Retinal pigment epithelial cell (primary cell): ENCODE measurements at regions not wholly inside any gene's neighbourhood (a gene's known extent, or its start where the extent isn't known, plus 50 kb on each side); places are given as distances from the start of the nearest gene placed in this dataset.
A peak's percentile ranks its signal among the peaks of the same experiment; 100 is the strongest.

ENCODE experiments used
- DNase-seq: peaks from one replicate; pipeline ENCODE4 v3.0.0-alpha.2; 2010; ENCODE audit warnings: low read depth
- H3K4me3 ChIP-seq: 2 replicates; pipeline ENCODE4 v1.5.1; 2011; ENCODE audit warnings: mild to moderate bottlenecking, low read length, control low read depth, moderate library complexity
- TF ChIP-seq, protein P1 (sequence below): conservative IDR thresholded peaks from 2 replicates; pipeline ENCODE4 v1.5.1; 2011; ENCODE audit warnings: low read depth, low read length, control low read depth, inconsistent platforms

DNA sequence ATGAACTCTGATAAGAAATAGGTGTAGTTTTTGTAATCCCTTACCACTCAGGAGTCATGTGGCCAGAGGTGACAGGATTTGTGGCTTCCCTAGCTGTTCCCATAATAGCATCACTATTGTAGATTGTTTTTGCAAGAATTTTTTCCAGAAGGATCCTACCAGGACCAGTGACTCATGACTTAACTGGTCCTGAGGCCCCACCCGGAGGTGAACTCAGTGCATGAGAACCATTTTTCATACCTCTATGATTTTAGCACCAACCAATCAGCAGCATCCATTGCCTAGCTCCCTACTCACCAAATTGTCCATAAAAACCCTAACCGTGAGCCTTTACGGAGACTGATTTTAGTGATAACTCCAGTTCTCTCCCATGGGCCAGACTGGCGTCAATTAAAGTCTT, 484.8 kb downstream of the PSAT1 start:
- no peak for DNase-seq
- no peak overlapping the region for H3K4me3 ChIP-seq
- TF ChIP-seq, protein P1, sequence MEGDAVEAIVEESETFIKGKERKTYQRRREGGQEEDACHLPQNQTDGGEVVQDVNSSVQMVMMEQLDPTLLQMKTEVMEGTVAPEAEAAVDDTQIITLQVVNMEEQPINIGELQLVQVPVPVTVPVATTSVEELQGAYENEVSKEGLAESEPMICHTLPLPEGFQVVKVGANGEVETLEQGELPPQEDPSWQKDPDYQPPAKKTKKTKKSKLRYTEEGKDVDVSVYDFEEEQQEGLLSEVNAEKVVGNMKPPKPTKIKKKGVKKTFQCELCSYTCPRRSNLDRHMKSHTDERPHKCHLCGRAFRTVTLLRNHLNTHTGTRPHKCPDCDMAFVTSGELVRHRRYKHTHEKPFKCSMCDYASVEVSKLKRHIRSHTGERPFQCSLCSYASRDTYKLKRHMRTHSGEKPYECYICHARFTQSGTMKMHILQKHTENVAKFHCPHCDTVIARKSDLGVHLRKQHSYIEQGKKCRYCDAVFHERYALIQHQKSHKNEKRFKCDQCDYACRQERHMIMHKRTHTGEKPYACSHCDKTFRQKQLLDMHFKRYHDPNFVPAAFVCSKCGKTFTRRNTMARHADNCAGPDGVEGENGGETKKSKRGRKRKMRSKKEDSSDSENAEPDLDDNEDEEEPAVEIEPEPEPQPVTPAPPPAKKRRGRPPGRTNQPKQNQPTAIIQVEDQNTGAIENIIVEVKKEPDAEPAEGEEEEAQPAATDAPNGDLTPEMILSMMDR = peak; percentile 9

DNA sequence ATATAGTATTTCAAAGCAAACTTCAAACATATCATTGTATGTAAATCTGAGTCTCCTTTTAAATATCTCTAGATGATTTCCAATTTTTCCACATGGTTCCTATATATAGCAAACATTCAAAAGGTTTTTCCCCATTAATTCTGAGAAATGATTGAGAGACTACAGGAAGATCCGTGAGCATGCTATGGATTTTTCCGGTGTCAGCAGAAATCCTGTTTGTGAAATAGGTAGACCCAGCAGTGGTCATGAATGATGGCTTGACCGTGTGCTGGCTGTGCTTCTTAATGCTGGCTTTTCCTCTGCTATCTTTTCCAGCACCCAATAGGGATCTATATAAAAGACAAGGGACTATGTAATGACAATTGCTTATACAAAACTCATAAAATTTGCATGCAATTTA, 485.3 kb downstream of the PSAT1 start:
- no peak overlapping the region for H3K4me3 ChIP-seq
- DNase-seq = no peak
- TF ChIP-seq, protein P1 = no peak

DNA sequence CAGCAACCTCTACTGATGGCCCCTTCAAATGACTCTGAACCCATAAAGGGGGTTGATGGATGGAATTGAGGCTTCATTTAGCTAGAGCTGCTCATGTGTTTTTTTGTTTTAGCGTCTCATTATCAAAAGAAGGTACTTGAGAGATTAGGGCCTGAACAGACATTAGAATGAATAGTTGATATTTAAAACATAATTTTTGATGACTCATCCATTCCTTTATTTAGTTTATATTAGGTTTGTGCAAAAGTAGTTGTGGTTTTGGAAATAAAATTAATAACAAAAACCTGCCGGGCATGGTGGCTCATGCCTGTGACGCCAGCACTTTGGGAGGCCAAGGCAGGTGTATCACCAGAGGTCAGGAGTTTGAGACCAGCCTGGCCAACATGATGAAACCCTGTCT, 485.9 kb downstream of the PSAT1 start:
- no peak overlapping the region for H3K4me3 ChIP-seq
- TF ChIP-seq, protein P1 = no peak
- DNase-seq = no peak

DNA sequence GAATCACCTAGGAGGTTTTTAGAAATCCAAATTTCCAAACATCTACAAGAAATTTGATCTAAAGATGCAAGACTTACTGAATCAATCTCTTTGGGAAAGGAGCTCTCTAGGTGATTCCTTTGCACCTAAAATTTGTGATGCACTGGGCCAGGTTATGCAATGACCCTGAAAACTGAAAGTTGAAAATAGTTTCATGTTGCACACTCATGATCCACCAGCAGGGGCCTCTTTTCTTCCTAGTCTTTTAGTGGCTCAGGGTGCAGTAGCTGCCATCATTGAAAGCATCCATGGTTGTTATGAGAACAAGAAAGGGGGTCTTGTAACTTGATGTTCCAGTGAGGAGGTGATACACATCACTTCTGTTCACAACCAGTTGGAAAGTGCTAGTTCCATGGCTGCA, 486.8 kb downstream of the PSAT1 start:
- TF ChIP-seq, protein P1 = peak; percentile 35
- no peak for DNase-seq
- no peak overlapping the region for H3K4me3 ChIP-seq

DNA sequence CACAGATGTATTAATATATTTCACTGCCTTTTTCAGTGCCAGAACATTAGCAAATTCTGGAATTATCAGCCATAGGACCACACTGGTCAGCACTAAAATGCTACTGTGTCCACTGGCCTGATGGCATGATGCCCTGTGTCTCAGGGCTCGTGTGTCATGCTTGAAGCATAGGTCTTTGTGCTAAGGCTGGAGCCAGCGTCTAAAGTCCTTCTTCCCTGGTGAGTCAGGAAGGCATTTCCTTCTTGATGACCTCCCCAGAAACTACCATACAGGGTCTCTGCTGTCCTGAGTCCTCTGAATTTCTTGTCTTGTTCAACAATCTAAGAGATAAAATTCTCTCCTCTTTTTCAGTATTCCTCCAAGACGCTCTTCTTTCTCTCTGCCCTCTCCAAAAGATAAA, 489.9 kb downstream of the PSAT1 start:
- no peak overlapping the region for H3K4me3 ChIP-seq
- DNase-seq = no peak
- TF ChIP-seq, protein P1 = no peak

DNA sequence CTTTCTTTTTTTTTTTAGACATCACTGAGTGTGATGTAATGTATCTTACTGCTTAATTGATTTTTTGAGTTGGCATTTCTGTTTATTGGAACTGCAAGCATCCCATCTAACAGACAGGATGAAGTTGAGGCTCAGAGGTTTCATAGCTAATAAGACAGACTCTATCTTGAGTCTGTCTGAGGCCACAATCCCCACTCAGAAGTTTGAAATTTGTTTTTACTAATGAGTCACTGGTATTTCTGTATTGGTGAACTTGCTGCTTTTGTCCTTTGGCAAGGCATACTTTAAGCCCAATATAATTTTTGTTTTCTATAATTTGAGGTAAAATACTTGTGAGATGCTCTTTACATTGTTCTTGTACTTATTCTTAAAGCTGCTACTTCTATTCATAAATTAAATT, 491.2 kb downstream of the PSAT1 start:
- DNase-seq = no peak
- TF ChIP-seq, protein P1 = no peak
- no peak overlapping the region for H3K4me3 ChIP-seq

DNA sequence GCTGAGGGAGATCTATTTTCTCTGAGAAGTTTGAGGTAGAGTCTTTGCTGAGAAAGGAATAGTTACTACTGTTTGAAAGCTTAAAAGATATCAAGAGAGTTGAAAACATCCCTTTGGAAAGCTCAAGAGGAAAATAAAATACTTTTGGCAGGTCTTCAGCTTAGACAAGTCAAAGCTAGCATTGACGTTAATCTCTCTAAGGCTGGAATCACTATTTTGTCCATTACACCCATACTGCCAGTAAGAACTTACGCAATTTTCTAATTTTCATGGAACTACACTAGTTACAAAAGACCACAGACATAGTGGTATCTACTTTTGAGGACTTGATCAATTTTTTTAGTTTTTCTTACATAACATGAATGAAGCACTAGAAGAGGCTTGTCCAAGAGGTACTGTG, 494.9 kb downstream of the PSAT1 start:
- TF ChIP-seq, protein P1 = no peak
- H3K4me3 ChIP-seq = no peak overlapping the region
- no peak for DNase-seq
